AG09319 (cell line): ENCODE measurements at regions not wholly inside any gene's neighbourhood (a gene's known extent, or its start where the extent isn't known, plus 50 kb on each side); places are given as distances from the start of the nearest gene placed in this dataset.

ENCODE experiments used
- DNase-seq: peaks from one replicate; pipeline ENCODE4 v3.0.0-alpha.2; 2010; ENCODE audit warnings: low read depth; ENCODE audit errors: extremely low read depth
- TF ChIP-seq, protein P1 (sequence below): IDR thresholded peaks from 2 replicates; pipeline ENCODE4 v1.5.1; 2011; ENCODE audit warnings: low read depth, mild to moderate bottlenecking, inconsistent platforms, low read length, moderate library complexity

DNA sequence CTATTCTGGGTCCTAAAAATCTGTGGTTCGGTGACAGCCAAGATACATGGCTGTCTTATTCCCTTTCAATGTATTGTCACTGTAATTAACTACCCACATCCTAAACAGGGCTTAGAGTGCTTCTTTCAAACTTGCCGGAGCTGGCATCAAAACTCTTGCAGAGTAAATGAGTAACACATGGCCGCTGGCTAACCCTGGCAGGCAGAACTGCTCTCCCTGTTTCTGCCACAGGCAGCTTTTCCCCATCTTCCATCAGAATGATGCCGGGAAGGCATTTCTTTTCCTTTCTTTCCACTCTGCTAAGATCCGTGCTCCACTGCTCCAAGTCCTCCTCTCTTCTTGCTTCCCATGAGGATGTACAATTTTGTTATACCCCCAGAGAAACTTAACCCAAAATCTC is 54.8 kb upstream of the PTPRM start:
- DNase-seq = no peak
- TF ChIP-seq, protein P1, sequence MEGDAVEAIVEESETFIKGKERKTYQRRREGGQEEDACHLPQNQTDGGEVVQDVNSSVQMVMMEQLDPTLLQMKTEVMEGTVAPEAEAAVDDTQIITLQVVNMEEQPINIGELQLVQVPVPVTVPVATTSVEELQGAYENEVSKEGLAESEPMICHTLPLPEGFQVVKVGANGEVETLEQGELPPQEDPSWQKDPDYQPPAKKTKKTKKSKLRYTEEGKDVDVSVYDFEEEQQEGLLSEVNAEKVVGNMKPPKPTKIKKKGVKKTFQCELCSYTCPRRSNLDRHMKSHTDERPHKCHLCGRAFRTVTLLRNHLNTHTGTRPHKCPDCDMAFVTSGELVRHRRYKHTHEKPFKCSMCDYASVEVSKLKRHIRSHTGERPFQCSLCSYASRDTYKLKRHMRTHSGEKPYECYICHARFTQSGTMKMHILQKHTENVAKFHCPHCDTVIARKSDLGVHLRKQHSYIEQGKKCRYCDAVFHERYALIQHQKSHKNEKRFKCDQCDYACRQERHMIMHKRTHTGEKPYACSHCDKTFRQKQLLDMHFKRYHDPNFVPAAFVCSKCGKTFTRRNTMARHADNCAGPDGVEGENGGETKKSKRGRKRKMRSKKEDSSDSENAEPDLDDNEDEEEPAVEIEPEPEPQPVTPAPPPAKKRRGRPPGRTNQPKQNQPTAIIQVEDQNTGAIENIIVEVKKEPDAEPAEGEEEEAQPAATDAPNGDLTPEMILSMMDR = no peak

- TF ChIP-seq, protein P1 = no peak
- DNase-seq = no peak
Measured at GRCh38 chr18:7512990-7513389, 54.1 kb upstream of the PTPRM start.

- TF ChIP-seq, protein P1 = no peak
- DNase-seq = no peak
Measured at GRCh38 chr18:7514796-7515440, 52.2 kb upstream of the PTPRM start.

DNA sequence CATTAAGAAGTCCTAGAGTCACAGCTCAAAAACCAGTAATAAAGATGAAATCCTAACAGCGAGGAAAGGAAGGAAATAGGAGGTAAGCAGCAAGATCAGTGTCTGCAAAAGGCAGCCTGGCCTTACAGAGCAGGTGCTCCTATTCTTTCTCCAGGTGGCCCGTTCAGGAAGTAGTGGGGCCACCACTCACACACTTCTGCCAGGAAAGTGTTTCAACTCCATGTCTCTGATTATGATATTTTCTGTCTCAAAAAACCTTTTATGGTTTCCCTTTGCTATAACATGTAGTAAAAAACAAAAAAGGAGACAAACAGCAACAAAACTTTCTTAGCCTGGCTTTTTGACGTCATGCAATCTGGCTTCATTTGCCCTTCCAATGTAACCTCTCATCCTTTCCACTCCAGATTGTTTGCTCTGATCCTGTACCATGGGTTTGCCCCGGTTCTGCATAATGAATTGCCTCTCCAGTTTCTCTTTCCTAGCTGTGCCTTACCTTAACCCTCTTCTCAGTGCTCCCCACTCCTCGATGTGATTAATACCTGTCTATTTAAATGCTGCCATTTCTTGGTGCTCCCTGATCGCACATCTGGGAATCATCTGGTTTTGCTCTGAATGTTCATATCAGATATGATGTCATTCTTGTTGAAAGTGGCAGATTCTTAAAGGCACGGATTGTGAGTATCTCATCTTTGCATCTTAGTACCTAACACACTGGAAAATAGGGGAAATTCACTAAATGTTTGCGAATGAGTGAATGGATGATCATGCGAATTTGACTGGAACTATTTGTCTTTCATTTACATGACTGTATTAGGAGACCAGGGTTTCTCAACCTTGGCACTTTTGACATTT is 50.6 kb upstream of the PTPRM start:
- DNase-seq = no peak
- TF ChIP-seq, protein P1 = no peak
